Tibial artery (tissue), 4 donors: ENCODE measurements at regions not wholly inside any gene's neighbourhood (a gene's known extent, or its start where the extent isn't known, plus 50 kb on each side); places are given as distances from the start of the nearest gene placed in this dataset.

ENCODE experiments used
- DNase-seq, 2 donors: peaks; one replicate each; pipeline ENCODE4 v3.0.0-alpha.2; 2019
- H3K27ac ChIP-seq, 2 donors: fragments of 200-600 bp; sonication (generic) in 1 of 2; 1 replicate in 1 of 2; 2 replicates in 1 of 2; pipeline ENCODE4 v1.5.1; 2018 to 2019; ENCODE audit warnings: mild to moderate bottlenecking in 1 of 2
- H3K27me3 ChIP-seq, 2 donors: fragments of 200-600 bp; sonication (generic) in 1 of 2; one replicate each; pipeline versions ENCODE4 v1.5.1 to v1.6.0; 2016 to 2019
- H3K36me3 ChIP-seq, 3 donors: fragments of 200-600 bp; sonication (generic) in 2 of 3; one replicate each; pipeline ENCODE4 v1.5.1; 2016 to 2019; ENCODE audit warnings: mild to moderate bottlenecking in 2 of 3
- H3K4me1 ChIP-seq, 4 donors: fragments of 200-600 bp; sonication (generic) in 2 of 4; 1 replicate in 3 of 4; 2 replicates in 1 of 4; pipeline ENCODE4 v1.5.1; 2016 to 2019
- H3K4me3 ChIP-seq, 2 donors: fragments of 200-600 bp; sonication (generic) in 1 of 2; 1 replicate in 1 of 2; 2 replicates in 1 of 2; pipeline ENCODE4 v1.5.1; 2018 to 2019; ENCODE audit warnings: mild to moderate bottlenecking in 2 of 2
- H3K9me3 ChIP-seq, 3 donors: fragments of 200-600 bp; sonication (generic) in 1 of 3; one replicate each; pipeline ENCODE4 v1.5.1; 2016 to 2019
- CTCF ChIP-seq, 2 experiments: fragments of 200-600 bp in 1 of 2; fragments of 450-650 bp in 1 of 2; IDR thresholded peaks; one replicate each; pipeline ENCODE4 v1.5.1; 2017 to 2019; ENCODE audit warnings: antibody characterized with exemption in 2 of 2, mild to moderate bottlenecking in 1 of 2, moderate library complexity in 1 of 2
- intact Hi-C: fragments of 100-400 bp; cut with DNase I; formaldehyde crosslinking; loops from one replicate; pipeline ENCODE4 v1.15.0; 2023; ENCODE audit warnings: low total_unique reads

DNA sequence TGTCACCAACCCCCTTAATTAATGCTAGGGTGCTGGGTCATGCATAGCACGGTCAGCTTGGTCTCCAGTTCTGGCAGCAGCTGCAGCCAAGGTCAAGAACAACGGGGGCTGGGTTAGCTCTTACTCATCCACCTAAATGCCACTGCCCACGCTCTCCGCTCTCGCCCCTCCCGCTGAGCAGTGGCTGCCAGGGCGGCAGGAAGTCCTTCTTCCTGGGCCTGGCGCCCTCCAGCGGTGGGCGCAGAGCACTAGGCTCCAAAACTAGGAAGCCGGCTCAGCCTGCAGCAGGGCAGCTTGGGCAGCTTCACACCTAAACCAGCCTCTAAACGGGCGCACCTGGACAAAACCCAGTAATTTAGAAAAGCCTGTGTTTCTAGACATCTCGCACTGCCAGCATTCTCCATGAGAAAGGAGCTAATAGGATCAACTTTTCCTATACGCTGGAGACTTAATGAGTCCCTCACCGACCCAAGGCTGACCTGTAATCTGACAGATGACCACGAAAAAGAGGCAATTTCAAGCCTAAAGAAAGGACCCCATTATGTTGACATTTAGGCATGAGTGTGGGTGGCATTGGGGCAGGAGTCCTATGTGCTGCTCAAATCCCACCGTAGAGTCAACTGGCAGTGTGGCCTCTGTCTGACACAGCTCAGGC, 78.4 kb upstream of the LRRN2 start:
- Histone ChIP-seq H3K9me3 (no peaks in the 10 kb centered on the region), H3K36me3 (no peaks in the 10 kb centered on the region), H3K4me3 (no peak overlapping the region), H3K27ac (no peak overlapping the region), H3K4me1 (peaks cover 0 to 11% (median 8%) of the 10 kb centered on the region in 4 donors), H3K27me3 (peaks cover 0 to 15% of the 10 kb centered on the region in 2 donors)
- DNase-seq: peak; percentile 44 to 67
- intact Hi-C loops: no loop called here
- peak; percentile 62 to 65 for TF ChIP-seq CTCF (IDR thresholded peaks at IDR 0.05)

GRCh38 chr1:204769997-204770396, 84.5 kb upstream of the LRRN2 start:
- Histone ChIP-seq H3K9me3 (no peaks in the 10 kb centered on the region), H3K27me3 (peaks cover 0 to 37% of the 10 kb centered on the region in 2 donors), H3K27ac (no peak overlapping the region), H3K36me3 (no peaks in the 10 kb centered on the region), H3K4me3 (no peak overlapping the region), H3K4me1 (no peaks in the 10 kb centered on the region)
- no peak for DNase-seq
- intact Hi-C loops: no loop called here
- no peak for TF ChIP-seq CTCF (IDR thresholded peaks at IDR 0.05)

DNA sequence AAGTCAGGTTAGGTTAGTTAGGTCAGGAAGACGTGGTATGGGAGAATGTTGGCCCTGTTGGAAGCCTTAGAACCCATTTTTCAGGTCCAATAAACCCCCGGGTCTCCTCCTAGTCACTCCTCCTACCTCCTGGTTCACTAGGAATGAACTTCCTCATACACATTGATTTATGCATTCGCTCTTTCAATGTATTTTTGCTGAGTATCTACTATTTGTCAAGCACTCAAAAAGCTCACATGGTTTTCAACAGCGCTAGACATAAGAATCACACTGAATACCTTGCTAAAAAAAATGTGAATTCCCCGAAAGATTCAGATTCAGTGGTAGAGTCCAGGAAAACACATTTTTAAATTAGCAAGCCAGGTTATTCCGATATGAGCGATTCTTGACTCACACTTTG, 85.8 kb upstream of the LRRN2 start:
- H3K27ac ChIP-seq: no peak overlapping the region
- H3K36me3 ChIP-seq: no peaks in the 10 kb centered on the region
- H3K4me3 ChIP-seq: no peak overlapping the region
- no peak for TF ChIP-seq CTCF (IDR thresholded peaks at IDR 0.05)
- DNase-seq: no peak
- intact Hi-C loops: no loop called here
- peaks cover 0 to 45% of the 10 kb centered on the region in 2 donors for H3K27me3 ChIP-seq
- no peaks in the 10 kb centered on the region for H3K9me3 ChIP-seq
- H3K4me1 ChIP-seq: no peaks in the 10 kb centered on the region

DNA sequence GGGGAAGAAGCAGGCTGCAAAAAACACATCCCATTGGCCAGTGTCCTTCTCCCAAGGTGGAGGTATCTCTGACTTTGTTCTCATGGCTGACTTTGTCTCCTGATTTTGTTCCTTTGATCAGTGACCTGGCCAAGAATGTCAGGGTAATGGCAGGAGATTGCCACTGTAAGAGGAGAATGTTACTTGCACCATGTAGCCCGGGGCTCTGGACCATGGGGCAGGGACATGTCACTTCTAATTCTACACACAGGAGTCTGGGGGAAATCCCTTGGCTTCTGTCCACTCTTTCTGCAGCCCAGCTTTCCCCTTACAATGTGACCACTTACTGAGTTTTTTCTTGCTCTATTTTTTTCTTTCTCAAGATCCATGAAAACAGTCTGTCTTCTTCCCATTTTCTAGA, 87.7 kb upstream of the LRRN2 start:
- intact Hi-C loops: no loop called here
- no peaks in the 10 kb centered on the region for H3K4me1 ChIP-seq
- TF ChIP-seq CTCF (IDR thresholded peaks at IDR 0.05): no peak
- peaks cover 0 to 41% of the 10 kb centered on the region in 2 donors for H3K27me3 ChIP-seq
- H3K4me3 ChIP-seq: no peak overlapping the region
- no peaks in the 10 kb centered on the region for H3K36me3 ChIP-seq
- no peaks in the 10 kb centered on the region for H3K9me3 ChIP-seq
- H3K27ac ChIP-seq: no peak overlapping the region
- no peak for DNase-seq

DNA sequence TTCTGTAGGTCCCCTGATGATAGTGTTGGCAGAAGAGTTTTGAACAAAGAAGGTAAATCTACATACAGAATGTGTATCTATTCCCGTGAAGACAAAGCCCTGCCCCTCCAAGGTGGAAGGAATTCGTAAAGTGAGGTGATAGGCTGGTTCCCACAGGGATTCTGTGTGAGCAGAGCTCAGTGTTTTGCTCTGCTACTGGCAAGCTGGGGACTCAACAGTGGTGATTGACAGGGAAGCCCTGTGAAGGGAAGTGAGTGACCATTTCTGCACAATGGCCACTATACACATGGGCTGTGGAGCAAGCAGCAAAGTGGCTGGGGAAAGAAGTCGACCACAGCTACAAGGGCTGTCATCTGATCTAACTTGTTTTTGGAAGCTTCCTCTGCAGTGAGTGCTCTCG, 90.0 kb upstream of the LRRN2 start:
- DNase-seq: no peak
- Histone ChIP-seq H3K4me1 (no peaks in the 10 kb centered on the region), H3K4me3 (no peak overlapping the region), H3K27me3 (peaks cover 0 to 25% of the 10 kb centered on the region in 2 donors), H3K36me3 (no peaks in the 10 kb centered on the region), H3K9me3 (no peaks in the 10 kb centered on the region), H3K27ac (no peak overlapping the region)
- intact Hi-C loops: no loop called here
- no peak for TF ChIP-seq CTCF (IDR thresholded peaks at IDR 0.05)

- intact Hi-C loops: no loop called here
- TF ChIP-seq CTCF (IDR thresholded peaks at IDR 0.05): no peak
- peaks cover 0 to 27% of the 10 kb centered on the region in 2 donors for H3K27me3 ChIP-seq
- DNase-seq: no peak
- H3K27ac ChIP-seq: no peak overlapping the region
- no peaks in the 10 kb centered on the region for H3K9me3 ChIP-seq
- no peaks in the 10 kb centered on the region for H3K36me3 ChIP-seq
- H3K4me3 ChIP-seq: no peak overlapping the region
- H3K4me1 ChIP-seq: no peaks in the 10 kb centered on the region
Observed at GRCh38 chr1:204777591-204777990, 92.1 kb upstream of the LRRN2 start.
